Loucy (cell line): ENCODE measurements at regions not wholly inside any gene's neighbourhood (a gene's known extent, or its start where the extent isn't known, plus 50 kb on each side); places are given as distances from the start of the nearest gene placed in this dataset.

Experiments
- H2AFZ ChIP-seq: fragments of 200-600 bp; sonication (generic); 2 replicates; pipeline ENCODE4 v1.6.0; 2016; ENCODE audit warnings: antibody characterized with exemption, mild to moderate bottlenecking, low read length, moderate library complexity
- H3F3A ChIP-seq: fragments of 200-600 bp; 2 replicates; pipeline ENCODE4 v1.6.0; 2016; ENCODE audit warnings: antibody characterized with exemption, low read depth, mild to moderate bottlenecking
- H3K27me3 ChIP-seq: fragments of 200-600 bp; sonication (generic); 2 replicates; pipeline ENCODE4 v1.6.1; 2014; ENCODE audit warnings: low read length, mild to moderate bottlenecking; ENCODE audit not compliant: insufficient read depth, poor library complexity, severe bottlenecking
- H3K36me3 ChIP-seq: fragments of 200-600 bp; sonication (generic); 2 replicates; pipeline ENCODE4 v1.6.1; 2016; ENCODE audit warnings: low read length; ENCODE audit not compliant: insufficient read depth
- H3K4me1 ChIP-seq: fragments of 200-600 bp; sonication (generic); 2 replicates; pipeline ENCODE4 v1.5.1; 2014; ENCODE audit warnings: low read length, mild to moderate bottlenecking; ENCODE audit not compliant: insufficient read depth, poor library complexity, severe bottlenecking
- H3K4me2 ChIP-seq: fragments of 200-600 bp; sonication (generic); 2 replicates; pipeline ENCODE4 v1.6.0; 2014; ENCODE audit warnings: antibody characterized with exemption, low read length, low read depth, mild to moderate bottlenecking; ENCODE audit not compliant: poor library complexity, severe bottlenecking
- H3K4me3 ChIP-seq: fragments of 200-600 bp; sonication (generic); 2 replicates; pipeline ENCODE4 v1.5.1; 2014; ENCODE audit warnings: low read length, mild to moderate bottlenecking, mixed read lengths; ENCODE audit not compliant: poor library complexity, severe bottlenecking
- H3K79me2 ChIP-seq: fragments of 200-600 bp; sonication (generic); 2 replicates; pipeline ENCODE4 v1.6.1; 2014; ENCODE audit warnings: low read length; ENCODE audit not compliant: insufficient read depth
- H3K9ac ChIP-seq: fragments of 200-600 bp; sonication (generic); 2 replicates; pipeline ENCODE4 v1.6.0; 2014; ENCODE audit warnings: mild to moderate bottlenecking, low read depth, low read length, moderate library complexity; ENCODE audit not compliant: poor library complexity, severe bottlenecking
- H3K9me2 ChIP-seq: fragments of 200-600 bp; sonication (generic); replicated peaks from 2 replicates; pipeline ENCODE4 v1.6.1; 2016; ENCODE audit warnings: low read depth, low read length, mixed read lengths
- H3K9me3 ChIP-seq: fragments of 200-600 bp; sonication (generic); 2 replicates; pipeline ENCODE4 v1.6.1; 2014; ENCODE audit warnings: mild to moderate bottlenecking, antibody characterized with exemption, low read length, low read depth; ENCODE audit not compliant: insufficient read depth
- H4K20me1 ChIP-seq: fragments of 200-600 bp; sonication (generic); 2 replicates; pipeline ENCODE4 v1.6.0; 2014; ENCODE audit warnings: antibody characterized with exemption, low read length, mild to moderate bottlenecking; ENCODE audit not compliant: insufficient read depth, poor library complexity, severe bottlenecking
- EZH2phosphoT487 ChIP-seq: fragments of 200-600 bp; IDR thresholded peaks from 2 replicates; pipeline ENCODE4 v1.6.1; 2018; ENCODE audit warnings: antibody characterized with exemption, mild to moderate bottlenecking, moderate library complexity, borderline replicate concordance
- TF ChIP-seq, protein P1 (sequence below): fragments of 200-600 bp; sonication (generic); conservative IDR thresholded peaks from 2 replicates; pipeline ENCODE4 v1.5.1; 2014; ENCODE audit warnings: mild to moderate bottlenecking, antibody characterized with exemption, low read length

GRCh38 chr1:199018471-199019135, 379.8 kb downstream of the PTPRC start:
- Histone ChIP-seq H3K4me3 (peak overlapping the region; percentile 66), H3K4me2 (peak overlapping the region; percentile 87), H3K27me3 (no peaks in the 10 kb centered on the region), H3K9ac (peak overlapping the region; percentile 79), H3F3A (peaks cover 6% of the 10 kb centered on the region), H4K20me1 (no peaks in the 10 kb centered on the region), H3K36me3 (no peaks in the 10 kb centered on the region), H3K4me1 (peaks cover 85% of the 10 kb centered on the region), H3K9me2 (no peaks in the 10 kb centered on the region), H3K79me2 (peaks cover 93% of the 10 kb centered on the region), H3K9me3 (no peaks in the 10 kb centered on the region), H2AFZ (peak overlapping the region; percentile 52; the same call in 1 of the 2 replicates)
- no peak for TF ChIP-seq EZH2phosphoT487
- TF ChIP-seq, protein P1, sequence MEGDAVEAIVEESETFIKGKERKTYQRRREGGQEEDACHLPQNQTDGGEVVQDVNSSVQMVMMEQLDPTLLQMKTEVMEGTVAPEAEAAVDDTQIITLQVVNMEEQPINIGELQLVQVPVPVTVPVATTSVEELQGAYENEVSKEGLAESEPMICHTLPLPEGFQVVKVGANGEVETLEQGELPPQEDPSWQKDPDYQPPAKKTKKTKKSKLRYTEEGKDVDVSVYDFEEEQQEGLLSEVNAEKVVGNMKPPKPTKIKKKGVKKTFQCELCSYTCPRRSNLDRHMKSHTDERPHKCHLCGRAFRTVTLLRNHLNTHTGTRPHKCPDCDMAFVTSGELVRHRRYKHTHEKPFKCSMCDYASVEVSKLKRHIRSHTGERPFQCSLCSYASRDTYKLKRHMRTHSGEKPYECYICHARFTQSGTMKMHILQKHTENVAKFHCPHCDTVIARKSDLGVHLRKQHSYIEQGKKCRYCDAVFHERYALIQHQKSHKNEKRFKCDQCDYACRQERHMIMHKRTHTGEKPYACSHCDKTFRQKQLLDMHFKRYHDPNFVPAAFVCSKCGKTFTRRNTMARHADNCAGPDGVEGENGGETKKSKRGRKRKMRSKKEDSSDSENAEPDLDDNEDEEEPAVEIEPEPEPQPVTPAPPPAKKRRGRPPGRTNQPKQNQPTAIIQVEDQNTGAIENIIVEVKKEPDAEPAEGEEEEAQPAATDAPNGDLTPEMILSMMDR: no peak

DNA sequence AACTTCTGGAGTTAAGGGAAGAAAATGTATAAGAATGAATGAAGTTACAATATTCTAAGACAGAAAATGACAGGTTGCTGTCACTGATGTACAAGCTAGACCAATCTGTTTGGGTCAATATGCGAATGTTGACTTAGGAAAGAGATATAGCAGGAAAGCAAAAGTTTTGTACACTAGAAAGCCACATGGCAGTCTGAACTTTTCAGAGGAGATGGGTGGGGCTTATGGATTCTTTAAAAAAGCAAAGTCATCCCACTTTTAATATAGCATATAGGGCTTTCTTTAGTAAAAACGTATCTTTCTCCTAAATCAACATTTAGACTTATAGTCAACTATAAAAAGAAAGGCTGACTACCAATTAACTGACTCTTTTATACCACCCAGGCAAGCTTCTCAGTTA, 381.2 kb downstream of the PTPRC start:
- no peaks in the 10 kb centered on the region for H4K20me1 ChIP-seq
- peak overlapping the region; percentile 11; the same call in 1 of the 2 replicates for H2AFZ ChIP-seq
- peak overlapping the region; percentile 79 for H3K9ac ChIP-seq
- TF ChIP-seq, protein P1: no peak
- peaks cover 71% of the 10 kb centered on the region for H3K4me1 ChIP-seq
- no peaks in the 10 kb centered on the region for H3K9me2 ChIP-seq
- no peaks in the 10 kb centered on the region for H3K36me3 ChIP-seq
- peaks cover 78% of the 10 kb centered on the region for H3K79me2 ChIP-seq
- peaks cover 6% of the 10 kb centered on the region for H3F3A ChIP-seq
- no peaks in the 10 kb centered on the region for H3K27me3 ChIP-seq
- peak overlapping the region; percentile 87 for H3K4me2 ChIP-seq
- no peaks in the 10 kb centered on the region for H3K9me3 ChIP-seq
- peak overlapping the region; percentile 66 for H3K4me3 ChIP-seq

DNA sequence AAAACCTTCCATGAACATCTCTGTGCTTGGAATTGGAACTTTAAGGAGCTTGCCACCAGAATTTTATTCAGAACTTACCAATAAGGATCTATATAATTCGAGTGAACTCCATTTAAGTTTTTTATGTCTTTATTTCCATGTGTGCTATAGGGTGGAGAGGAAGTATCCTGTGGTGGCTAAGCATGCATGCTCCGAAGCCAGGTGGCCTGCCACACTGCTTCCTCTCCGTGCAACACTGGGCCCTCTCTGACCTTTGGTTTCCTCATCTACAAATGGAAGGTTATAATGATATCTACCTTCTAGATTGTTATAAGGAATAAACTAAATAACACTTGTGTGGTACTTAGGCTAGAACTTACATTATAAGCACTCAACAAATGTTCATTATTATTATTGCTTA, 382.1 kb downstream of the PTPRC start:
- Histone ChIP-seq H3K27me3 (no peaks in the 10 kb centered on the region), H3K9ac (peak overlapping the region; percentile 79), H3K9me2 (no peaks in the 10 kb centered on the region), H3F3A (peaks cover 6% of the 10 kb centered on the region), H3K9me3 (no peaks in the 10 kb centered on the region), H3K36me3 (no peaks in the 10 kb centered on the region), H3K79me2 (peaks cover 74% of the 10 kb centered on the region), H2AFZ (no peak overlapping the region), H3K4me1 (peaks cover 63% of the 10 kb centered on the region), H3K4me3 (peak overlapping the region; percentile 66), H4K20me1 (no peaks in the 10 kb centered on the region), H3K4me2 (peak overlapping the region; percentile 87)
- no peak for TF ChIP-seq EZH2phosphoT487
- TF ChIP-seq, protein P1: no peak
